ENCODE measurements at regions not wholly inside any gene's neighbourhood (a gene's known extent, or its start where the extent isn't known, plus 50 kb on each side); places are given as distances from the start of the nearest gene placed in this dataset.
"Not testable (repeated sequence)": the region's sequence is repeated elsewhere in the genome, so short reads cannot be mapped to it uniquely, and the experiment has no call there.

- not testable (repeated sequence) for TF ChIP-seq CTCF (conservative IDR thresholded peaks at IDR 0.05; ENCODE audit: low read depth, low read length); EZH2 (IDR thresholded peaks at IDR 0.05; ENCODE audit: borderline replicate concordance, low read depth, low read length, poor library complexity, severe bottlenecking)
These were observed 143.8 kb downstream of the OR4F15 start for GRCh38 chr15:101955840-101956239.

All from A673 (cell line).